GM12878 (cell line): ENCODE measurements at regions not wholly inside any gene's neighbourhood (a gene's known extent, or its start where the extent isn't known, plus 50 kb on each side); places are given as distances from the start of the nearest gene placed in this dataset.

Experiments used
- ATAC-seq: fragments of 200-7000 bp; cut with Tn5 transposase; 3 replicates; pipeline ENCODE4 v1.9.1; 2020; ENCODE audit warnings: mild to moderate bottlenecking, moderate library complexity
- BruUV-seq: library from RNA; stranded (reverse); fragments of 400-500 nt; replicated peaks from 2 replicates; lab custom pipeline; 2021; lab: Mats Ljungman, UMichigan
- CTCF ChIA-PET: fragments of 300-600 bp; sonication (Branson Sonifier 250); formaldehyde crosslinking; extraction: SDS; loops from one replicate; lab custom pipeline; 2021; ENCODE audit warnings: inconsistent platforms; lab: Yijun Ruan, JAX
- POLR2A ChIA-PET: fragments of 350-600 bp; formaldehyde crosslinking; extraction: SDS; loops from one replicate; lab custom pipeline; 2021; ENCODE audit warnings: inconsistent platforms; lab: Charles Lee
- RAD21 ChIA-PET: fragments of 300-600 bp; sonication (Branson Sonifier 250); formaldehyde crosslinking; loops from one replicate; lab custom pipeline; 2023; ENCODE audit warnings: antibody characterized with exemption; ENCODE audit not compliant: unreplicated experiment; lab: Charles Lee
- SMC1A ChIA-PET: fragments of 300-600 bp; sonication (Branson Sonifier 250); formaldehyde crosslinking; loops from one replicate; lab custom pipeline; 2023; ENCODE audit not compliant: unreplicated experiment, uncharacterized antibody; lab: Charles Lee
- DNase-seq: peaks from one replicate; pipeline ENCODE4 v3.0.0-alpha.2; 2011; ENCODE audit warnings: low read depth, low spot score
- FAIRE-seq: peaks from 3 replicates; lab custom pipeline; 2011; peaks lifted over from hg19 to GRCh38; lab: Jason Lieb, UNC
- H2AFZ ChIP-seq: 2 replicates; pipeline ENCODE4 v1.6.0; 2011; ENCODE audit warnings: low read depth, low read length, control low read depth; ENCODE audit not compliant: control insufficient read depth
- H3K27ac ChIP-seq: 2 replicates; pipeline ENCODE4 v1.5.1; 2011; ENCODE audit warnings: control low read depth; ENCODE audit not compliant: control insufficient read depth, insufficient read depth
- H3K27me3 ChIP-seq, 2 experiments: replicated peaks in 1 of 2; 2 replicates each; pipeline versions ENCODE4 v1.6.0 to v1.6.1; 2011; ENCODE audit warnings: low read length in 1 of 2; ENCODE audit not compliant: control insufficient read depth in 2 of 2, insufficient read depth in 2 of 2
- H3K36me3 ChIP-seq, 2 experiments: 2 replicates each; pipeline ENCODE4 v1.5.1; 2011; ENCODE audit warnings: low read length in 1 of 2; ENCODE audit not compliant: control insufficient read depth in 2 of 2, insufficient read depth in 2 of 2
- H3K4me1 ChIP-seq: 2 replicates; pipeline ENCODE4 v1.6.1; 2011; ENCODE audit warnings: mild to moderate bottlenecking, low read length, moderate library complexity, mixed read lengths; ENCODE audit not compliant: control insufficient read depth, insufficient read depth
- H3K4me2 ChIP-seq: 2 replicates; pipeline ENCODE4 v1.6.0; 2011; ENCODE audit warnings: control low read depth; ENCODE audit not compliant: control insufficient read depth, insufficient read depth
- H3K4me3 ChIP-seq: fragments of 200-600 bp; sonication (generic); 2 replicates; pipeline ENCODE4 v1.5.1; 2016
- H3K79me2 ChIP-seq: 2 replicates; pipeline ENCODE4 v1.6.0; 2011; ENCODE audit warnings: low read length; ENCODE audit not compliant: control insufficient read depth, insufficient read depth
- H3K9ac ChIP-seq: 2 replicates; pipeline ENCODE4 v1.8.0; 2011; ENCODE audit warnings: low read length, control low read depth, mixed read lengths; ENCODE audit not compliant: control insufficient read depth, insufficient read depth
- H3K9me3 ChIP-seq: replicated peaks from 3 replicates; pipeline ENCODE4 v1.5.1; 2011; ENCODE audit warnings: mild to moderate bottlenecking, low read length; ENCODE audit not compliant: control insufficient read depth, insufficient read depth
- H4K20me1 ChIP-seq: 2 replicates; pipeline ENCODE4 v1.6.0; 2011; ENCODE audit not compliant: control insufficient read depth, insufficient read depth
- BHLHE40 ChIP-seq, 2 experiments: fragments of 450-650 bp in 1 of 2; IDR thresholded peaks; 2 replicates each; pipeline ENCODE4 v1.6.1; 2011 to 2017; ENCODE audit warnings: low read depth in 2 of 2, borderline replicate concordance in 1 of 2, improper control_type of control experiment in 1 of 2, low read length in 1 of 2, mild to moderate bottlenecking in 1 of 2
- CEBPZ ChIP-seq: fragments of 150-350 bp; IDR thresholded peaks from 2 replicates; pipeline ENCODE4 v1.6.1; 2016; ENCODE audit warnings: low read depth, low read length
- CTCF ChIP-seq, 3 experiments: IDR thresholded peaks in 2 of 3; conservative IDR thresholded peaks in 1 of 3; 2 replicates each; pipeline ENCODE4 v1.5.1; 2011; ENCODE audit warnings: low read depth in 3 of 3, low read length in 3 of 3, mild to moderate bottlenecking in 3 of 3, control low read depth in 2 of 3, moderate library complexity in 2 of 3, inconsistent platforms in 1 of 3, mixed read lengths in 1 of 3; ENCODE audit not compliant: control insufficient read depth in 2 of 3, insufficient read depth in 1 of 3; ENCODE audit errors: extremely low read depth in 1 of 3
- ZNF687 ChIP-seq: fragments of 450-650 bp; IDR thresholded peaks from 2 replicates; pipeline ENCODE4 v1.6.1; 2017; ENCODE audit warnings: mild to moderate bottlenecking, moderate library complexity
- WGBS: methylation state at CpG from one replicate; pipeline ENCODE4 v1.1.6; 2016; ENCODE audit warnings: low lambda C conversion rate; ENCODE audit not compliant: insufficient replicate concordance, insufficient coverage; ENCODE audit errors: missing lambda C conversion rate; 5-methylcytosine and 5-hydroxymethylcytosine counted together
- in situ Hi-C: fragments of 300-500 bp; cut with MboI; formaldehyde crosslinking; loops from 9 replicates; pipeline ENCODE4 v1.14.3; 2018; ENCODE audit warnings: mixed read lengths
- intact Hi-C: fragments of 100-400 bp; cut with micrococcal nuclease; formaldehyde crosslinking; loops from one replicate; pipeline ENCODE4 v1.14.2; 2022; ENCODE audit not compliant: unreplicated experiment

- TF ChIP-seq CEBPZ: no peak
Observed at GRCh38 chr2:10238991-10239485, 63.7 kb upstream of the HPCAL1 start (continued).

GRCh38 chr2:10239561-10239967, 63.1 kb upstream of the HPCAL1 start:
- ChIA-PET SMC1A (no interaction called here), POLR2A (no interaction called here), RAD21 (interaction anchor here (1.2 kb wide), 1 partner anchor 169 kb away, joined by 3 read pairs; no protein-coding TSS in a partner anchor), CTCF (no interaction called here)
- H3K79me2 ChIP-seq: no peaks in the 10 kb centered on the region
- no peak overlapping the region for H3K9ac ChIP-seq
- 50% methylated on average over 14 of the region's 14 CpGs for WGBS
- no peaks in the 10 kb centered on the region for H3K9me3 ChIP-seq
- no peak overlapping the region for H3K4me3 ChIP-seq
- TF ChIP-seq CTCF (IDR thresholded peaks at IDR 0.05 in 2 of 3, conservative IDR thresholded peaks at IDR 0.05 in 1 of 3; ENCODE audit: control insufficient read depth in 2 of 3, extremely low read depth in 1 of 3, insufficient read depth in 1 of 3, low read depth in 3 of 3, low read length in 3 of 3): 0 out of 6 replicates have a peak, but pooled peaks of 1 of the 3 experiments have one; percentile 4
- no peak for TF ChIP-seq ZNF687
- TF ChIP-seq BHLHE40 (IDR thresholded peaks at IDR 0.05; ENCODE audit: borderline replicate concordance in 1 of 2, low read depth in 2 of 2, low read length in 1 of 2): 0 out of 4 replicates have a peak, but pooled peaks of 1 of the 2 experiments have one; percentile 13
- no TSS peak for BruUV-seq
- H3K27me3 ChIP-seq: no peaks in the 10 kb centered on the region; a peak in 1 of 4 replicates
- in situ Hi-C loops: no loop called here
- H3K36me3 ChIP-seq: no peaks in the 10 kb centered on the region
- no peaks in the 10 kb centered on the region for H4K20me1 ChIP-seq
- ATAC-seq (peak; percentile 74), DNase-seq (no peak), FAIRE-seq (no peak)
- no peak overlapping the region for H3K27ac ChIP-seq
- no peaks in the 10 kb centered on the region for H3K4me1 ChIP-seq
- intact Hi-C loops: no loop called here
- no peak overlapping the region for H3K4me2 ChIP-seq
- no peak overlapping the region for H2AFZ ChIP-seq
